Liver (tissue), 8 donors: ENCODE measurements at regions not wholly inside any gene's neighbourhood (a gene's known extent, or its start where the extent isn't known, plus 50 kb on each side); places are given as distances from the start of the nearest gene placed in this dataset.

Source experiments
- DNase-seq: peaks from one replicate; pipeline ENCODE4 v3.0.0-alpha.2; 2017; ENCODE audit warnings: low spot score
- H3K27ac ChIP-seq, 2 donors: one replicate each; pipeline ENCODE4 v1.7.0; 2013; ENCODE audit warnings: inconsistent platforms in 2 of 2, low read length in 2 of 2, control low read depth in 1 of 2, low read depth in 1 of 2, mild to moderate bottlenecking in 1 of 2
- H3K27me3 ChIP-seq, 4 donors: one replicate each; pipeline versions ENCODE4 v1.6.1 to v1.7.0; 2013; ENCODE audit warnings: low read length in 3 of 4, inconsistent platforms in 1 of 4, mild to moderate bottlenecking in 1 of 4, moderate library complexity in 1 of 4; ENCODE audit not compliant: control insufficient read depth in 4 of 4, insufficient read depth in 4 of 4
- H3K36me3 ChIP-seq, 4 donors: one replicate each; pipeline versions ENCODE4 v1.6.1 to v1.7.0; 2013; ENCODE audit warnings: low read length in 3 of 4, mild to moderate bottlenecking in 3 of 4, low read depth in 1 of 4, moderate library complexity in 1 of 4; ENCODE audit not compliant: control insufficient read depth in 4 of 4, insufficient read depth in 3 of 4
- H3K4me1 ChIP-seq, 4 donors: one replicate each; pipeline versions ENCODE4 v1.6.1 to v1.7.0; 2013; ENCODE audit warnings: low read length in 3 of 4, mild to moderate bottlenecking in 3 of 4, moderate library complexity in 1 of 4; ENCODE audit not compliant: control insufficient read depth in 4 of 4, insufficient read depth in 4 of 4
- H3K4me3 ChIP-seq, 3 donors: one replicate each; pipeline versions ENCODE4 v1.6.1 to v1.7.0; 2013; ENCODE audit warnings: low read length in 3 of 3, control low read depth in 1 of 3, low read depth in 1 of 3, mild to moderate bottlenecking in 1 of 3
- H3K9ac ChIP-seq, 2 donors: one replicate each; pipeline ENCODE4 v1.7.0; 2013; ENCODE audit warnings: low read length in 2 of 2, mild to moderate bottlenecking in 2 of 2, moderate library complexity in 2 of 2, control low read depth in 1 of 2, low read depth in 1 of 2
- H3K9me3 ChIP-seq, 4 donors: one replicate each; pipeline versions ENCODE4 v1.6.1 to v1.7.0; 2013; ENCODE audit warnings: low read length in 3 of 4; ENCODE audit not compliant: control insufficient read depth in 4 of 4
- ATF3 ChIP-seq: IDR thresholded peaks from 2 replicates; pipeline ENCODE4 v1.6.1; 2016; ENCODE audit warnings: antibody characterized with exemption
- CTCF ChIP-seq: fragments of 150-350 bp; IDR thresholded peaks from 2 replicates; pipeline ENCODE4 v1.5.1; 2017; ENCODE audit warnings: improper control_type of control experiment, low read depth, low read length; ENCODE audit not compliant: missing input control
- EGR1 ChIP-seq, 2 donors: IDR thresholded peaks; 2 replicates each; pipeline ENCODE4 v1.6.1; 2016 to 2018; ENCODE audit warnings: antibody characterized with exemption in 2 of 2, low read depth in 2 of 2
- FOXA1 ChIP-seq: IDR thresholded peaks from 2 replicates; pipeline ENCODE4 v1.6.1; 2016; ENCODE audit warnings: antibody characterized with exemption
- FOXA2 ChIP-seq: IDR thresholded peaks from 2 replicates; pipeline ENCODE4 v1.6.1; 2016; ENCODE audit warnings: antibody characterized with exemption
- GABPA ChIP-seq, 2 donors: IDR thresholded peaks in 1 of 2; conservative IDR thresholded peaks in 1 of 2; 2 replicates each; pipeline ENCODE4 v1.6.1; 2016; ENCODE audit warnings: antibody characterized with exemption in 2 of 2, mild to moderate bottlenecking in 1 of 2, moderate library complexity in 1 of 2
- HNF4A ChIP-seq, 2 donors: conservative IDR thresholded peaks; 2 replicates each; pipeline ENCODE4 v1.6.1; 2016; ENCODE audit warnings: antibody characterized with exemption in 2 of 2, mild to moderate bottlenecking in 2 of 2
- HNF4G ChIP-seq: IDR thresholded peaks from 2 replicates; pipeline ENCODE4 v1.6.1; 2016; ENCODE audit warnings: antibody characterized with exemption
- JUND ChIP-seq, 2 donors: IDR thresholded peaks; 2 replicates each; pipeline ENCODE4 v1.6.1; 2016; ENCODE audit warnings: antibody characterized with exemption in 2 of 2
- MAX ChIP-seq: IDR thresholded peaks from 2 replicates; pipeline ENCODE4 v1.6.1; 2016; ENCODE audit warnings: antibody characterized with exemption
- NR2F2 ChIP-seq: IDR thresholded peaks from 2 replicates; pipeline ENCODE4 v1.6.1; 2016; ENCODE audit warnings: antibody characterized with exemption
- RAD21 ChIP-seq, 2 donors: IDR thresholded peaks; 2 replicates each; pipeline ENCODE4 v1.6.1; 2016; ENCODE audit warnings: antibody characterized with exemption in 2 of 2, mild to moderate bottlenecking in 2 of 2
- REST ChIP-seq: IDR thresholded peaks from 2 replicates; pipeline ENCODE4 v1.6.1; 2016; ENCODE audit warnings: antibody characterized with exemption, mild to moderate bottlenecking
- RXRA ChIP-seq, 2 donors: IDR thresholded peaks; 2 replicates each; pipeline ENCODE4 v1.6.1; 2017 to 2018; ENCODE audit warnings: antibody characterized with exemption in 2 of 2, mild to moderate bottlenecking in 1 of 2
- SP1 ChIP-seq: IDR thresholded peaks from 2 replicates; pipeline ENCODE4 v1.6.1; 2018; ENCODE audit warnings: antibody characterized with exemption, mild to moderate bottlenecking
- TAF1 ChIP-seq: conservative IDR thresholded peaks from 2 replicates; pipeline ENCODE4 v1.6.1; 2016; ENCODE audit warnings: antibody characterized with exemption, mild to moderate bottlenecking
- YY1 ChIP-seq: IDR thresholded peaks from 2 replicates; pipeline ENCODE4 v1.6.1; 2016; ENCODE audit warnings: antibody characterized with exemption, mild to moderate bottlenecking
- ZBTB33 ChIP-seq: IDR thresholded peaks from 2 replicates; pipeline ENCODE4 v1.6.1; 2016; ENCODE audit warnings: antibody characterized with exemption
- WGBS: extraction: QIAGEN DNeasy Blood & Tissue Kit; methylation state at CpG from one replicate; pipeline ENCODE4 v1.1.7; 2013; 5-methylcytosine and 5-hydroxymethylcytosine counted together
- donor health status: healthy.
- donor health status: healthy.
- donor health status: healthy.
- donor health status: healthy.
- donor health status: healthy.

GRCh38 chr2:240220371-240220770 is 79.9 kb upstream of the OTOS start:
- no peaks in the 10 kb centered on the region for H3K36me3 ChIP-seq
- H3K27ac ChIP-seq = no peak overlapping the region
- no peaks in the 10 kb centered on the region for H3K4me1 ChIP-seq
- H3K9me3 ChIP-seq = no peaks in the 10 kb centered on the region
- DNase-seq = no peak
- H3K4me3 ChIP-seq = no peak overlapping the region
- H3K9ac ChIP-seq = no peak overlapping the region
- 41% methylated on average over 3 of the region's 3 CpGs for WGBS
- no peak for TF ChIP-seq FOXA1
- TF ChIP-seq SP1 = no peak
- H3K27me3 ChIP-seq = peaks cover 0 to 8% (median 2%) of the 10 kb centered on the region in 4 donors

- no peak for DNase-seq
- no peak overlapping the region for H3K9ac ChIP-seq
- 68% methylated on average over 7 of the region's 7 CpGs for WGBS
- peaks cover 0 to 8% (median 2%) of the 10 kb centered on the region in 4 donors for H3K27me3 ChIP-seq
- no peak overlapping the region for H3K27ac ChIP-seq
- TF ChIP-seq SP1 (no peak), FOXA1 (no peak), EGR1 (IDR thresholded peaks at IDR 0.05; ENCODE audit: low read depth in 2 of 2) (no peak), HNF4G (no peak), ZBTB33 (no peak), TAF1 (no peak), RXRA (IDR thresholded peaks at IDR 0.05) (no peak), HNF4A (conservative IDR thresholded peaks at IDR 0.05) (no peak), JUND (IDR thresholded peaks at IDR 0.05) (no peak), YY1 (no peak), CTCF (no peak), RAD21 (IDR thresholded peaks at IDR 0.05) (no peak), MAX (no peak), GABPA (IDR thresholded peaks at IDR 0.05 in 1 of 2, conservative IDR thresholded peaks at IDR 0.05 in 1 of 2) (no peak)
- no peaks in the 10 kb centered on the region for H3K4me1 ChIP-seq
- no peaks in the 10 kb centered on the region for H3K9me3 ChIP-seq
- no peaks in the 10 kb centered on the region for H3K36me3 ChIP-seq
- no peak overlapping the region for H3K4me3 ChIP-seq
Measured at GRCh38 chr2:240223631-240224030, 83.2 kb upstream of the OTOS start.

- Histone ChIP-seq H3K27me3 (peaks cover 0 to 8% (median 2%) of the 10 kb centered on the region in 4 donors), H3K4me3 (no peak overlapping the region), H3K4me1 (no peaks in the 10 kb centered on the region), H3K27ac (no peak overlapping the region), H3K9ac (no peak overlapping the region), H3K36me3 (no peaks in the 10 kb centered on the region), H3K9me3 (no peaks in the 10 kb centered on the region)
- 81% methylated on average over 5 of the region's 5 CpGs for WGBS
- TF ChIP-seq GABPA (IDR thresholded peaks at IDR 0.05 in 1 of 2, conservative IDR thresholded peaks at IDR 0.05 in 1 of 2) (no peak), HNF4A (conservative IDR thresholded peaks at IDR 0.05) (no peak), ATF3 (no peak), EGR1 (IDR thresholded peaks at IDR 0.05; ENCODE audit: low read depth in 2 of 2) (no peak), MAX (no peak), FOXA2 (no peak), HNF4G (no peak), JUND (IDR thresholded peaks at IDR 0.05) (no peak), RAD21 (IDR thresholded peaks at IDR 0.05) (no peak), RXRA (IDR thresholded peaks at IDR 0.05) (no peak), ZBTB33 (no peak), TAF1 (no peak), REST (no peak), FOXA1 (no peak), NR2F2 (no peak), YY1 (no peak)
- DNase-seq = no peak
Measured at GRCh38 chr2:240224676-240225075, 84.2 kb upstream of the OTOS start.
